K562 (cell line): ENCODE measurements at regions not wholly inside any gene's neighbourhood (a gene's known extent, or its start where the extent isn't known, plus 50 kb on each side); places are given as distances from the start of the nearest gene placed in this dataset.

Experiments used
- CBFB ChIP-seq: sonication (generic); formaldehyde crosslinking; IDR thresholded peaks from 2 replicates; pipeline ENCODE4 v1.4.0; 2020; ENCODE audit warnings: mild to moderate bottlenecking, missing genetic modification reagents
- EP300 ChIP-seq: IDR thresholded peaks from 2 replicates; pipeline ENCODE4 v1.6.1; 2012; ENCODE audit warnings: low read length, improper control_type of control experiment
- GATA2 ChIP-seq: sonication (generic); formaldehyde crosslinking; IDR thresholded peaks from 2 replicates; pipeline ENCODE4 v1.4.0; 2020; ENCODE audit warnings: mild to moderate bottlenecking, missing genetic modification reagents
- KAT8 ChIP-seq: fragments of 450-650 bp; IDR thresholded peaks from 2 replicates; pipeline ENCODE4 v1.6.1; 2016; ENCODE audit warnings: low read depth, mild to moderate bottlenecking
- NEUROD1 ChIP-seq: fragments of 150-350 bp; IDR thresholded peaks from 2 replicates; pipeline ENCODE4 v1.6.1; 2014; ENCODE audit warnings: borderline replicate concordance, low read length, low read depth; ENCODE audit not compliant: partially characterized antibody
- NFRKB ChIP-seq: fragments of 450-650 bp; IDR thresholded peaks from 2 replicates; pipeline ENCODE4 v1.6.1; 2016; ENCODE audit warnings: low read depth
- PHB2 ChIP-seq: fragments of 450-650 bp; IDR thresholded peaks from 2 replicates; pipeline ENCODE4 v1.6.1; 2017; ENCODE audit warnings: low read depth
- RAD51 ChIP-seq: fragments of 450-650 bp; IDR thresholded peaks from 2 replicates; pipeline ENCODE4 v1.7.1; 2016; ENCODE audit warnings: low read depth, mild to moderate bottlenecking, borderline replicate concordance
- RCOR1 ChIP-seq, 2 experiments: IDR thresholded peaks; 2 replicates each; pipeline ENCODE4 v1.6.1; 2012; ENCODE audit warnings: low read depth in 2 of 2, low read length in 2 of 2, borderline replicate concordance in 1 of 2, improper control_type of control experiment in 1 of 2
- TFAM ChIP-seq: fragments of 250-450 bp; sonication (Bioruptor Pico); conservative IDR thresholded peaks from 2 replicates; pipeline ENCODE4 v1.5.0; 2021; ENCODE audit warnings: mild to moderate bottlenecking, moderate library complexity
- YBX1 ChIP-seq: fragments of 450-650 bp; IDR thresholded peaks from 2 replicates; pipeline ENCODE4 v1.7.1; 2016; ENCODE audit warnings: mild to moderate bottlenecking
- TF ChIP-seq, protein P1 (sequence below): fragments of 450-650 bp; IDR thresholded peaks from 2 replicates; pipeline ENCODE4 v1.6.1; 2016; ENCODE audit warnings: missing biosample characterization, missing genetic modification characterization
- TF ChIP-seq, protein P2 (sequence below), 3 experiments: IDR thresholded peaks in 2 of 3; conservative IDR thresholded peaks in 1 of 3; 2 replicates each; pipeline ENCODE4 v1.5.1; 2011 to 2012; ENCODE audit warnings: low read length in 3 of 3, mild to moderate bottlenecking in 3 of 3, control low read depth in 2 of 3, improper control_type of control experiment in 1 of 3, inconsistent platforms in 1 of 3, low read depth in 1 of 3, mixed read lengths in 1 of 3, moderate library complexity in 1 of 3; ENCODE audit not compliant: insufficient read depth in 2 of 3
- TF ChIP-seq, protein P3 (sequence below), 2 experiments: fragments of 450-650 bp in 1 of 2; IDR thresholded peaks; 2 replicates each; pipeline ENCODE4 v1.6.1; 2011 to 2017; ENCODE audit warnings: low read depth in 2 of 2, antibody characterized with exemption in 1 of 2, borderline replicate concordance in 1 of 2, low read length in 1 of 2, mild to moderate bottlenecking in 1 of 2, mixed read lengths in 1 of 2; ENCODE audit not compliant: control insufficient read depth in 1 of 2

DNA sequence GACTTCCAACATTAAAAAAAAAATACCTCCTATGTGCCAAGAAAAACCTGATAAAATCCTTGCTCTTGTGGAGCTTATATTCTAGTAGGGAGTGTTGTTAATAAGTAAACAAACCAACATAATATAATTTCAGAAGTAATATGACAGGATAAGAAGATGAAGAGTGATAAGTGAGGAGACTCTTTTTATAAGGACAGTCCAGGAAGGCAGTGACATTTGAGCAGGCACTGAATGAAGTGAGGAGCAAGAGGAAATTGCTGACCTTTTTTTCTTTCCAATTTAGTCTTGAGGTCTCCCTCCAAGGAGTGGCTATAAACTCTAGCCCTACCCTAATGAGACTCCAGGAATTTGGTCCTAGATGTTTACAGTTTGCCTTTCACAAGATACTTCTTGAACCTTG, 715.7 kb downstream of the SLITRK1 start:
- no peak for TF ChIP-seq PHB2
- TF ChIP-seq, protein P1, sequence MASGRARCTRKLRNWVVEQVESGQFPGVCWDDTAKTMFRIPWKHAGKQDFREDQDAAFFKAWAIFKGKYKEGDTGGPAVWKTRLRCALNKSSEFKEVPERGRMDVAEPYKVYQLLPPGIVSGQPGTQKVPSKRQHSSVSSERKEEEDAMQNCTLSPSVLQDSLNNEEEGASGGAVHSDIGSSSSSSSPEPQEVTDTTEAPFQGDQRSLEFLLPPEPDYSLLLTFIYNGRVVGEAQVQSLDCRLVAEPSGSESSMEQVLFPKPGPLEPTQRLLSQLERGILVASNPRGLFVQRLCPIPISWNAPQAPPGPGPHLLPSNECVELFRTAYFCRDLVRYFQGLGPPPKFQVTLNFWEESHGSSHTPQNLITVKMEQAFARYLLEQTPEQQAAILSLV (tag): no peak
- no peak for TF ChIP-seq KAT8
- TF ChIP-seq GATA2 (CRISPR knock-in tag): no peak
- TF ChIP-seq RCOR1 (IDR thresholded peaks at IDR 0.05; ENCODE audit: borderline replicate concordance in 1 of 2, low read depth in 2 of 2, low read length in 2 of 2): no peak
- no peak for TF ChIP-seq EP300
- TF ChIP-seq RAD51: no peak
- TF ChIP-seq, protein P2, sequence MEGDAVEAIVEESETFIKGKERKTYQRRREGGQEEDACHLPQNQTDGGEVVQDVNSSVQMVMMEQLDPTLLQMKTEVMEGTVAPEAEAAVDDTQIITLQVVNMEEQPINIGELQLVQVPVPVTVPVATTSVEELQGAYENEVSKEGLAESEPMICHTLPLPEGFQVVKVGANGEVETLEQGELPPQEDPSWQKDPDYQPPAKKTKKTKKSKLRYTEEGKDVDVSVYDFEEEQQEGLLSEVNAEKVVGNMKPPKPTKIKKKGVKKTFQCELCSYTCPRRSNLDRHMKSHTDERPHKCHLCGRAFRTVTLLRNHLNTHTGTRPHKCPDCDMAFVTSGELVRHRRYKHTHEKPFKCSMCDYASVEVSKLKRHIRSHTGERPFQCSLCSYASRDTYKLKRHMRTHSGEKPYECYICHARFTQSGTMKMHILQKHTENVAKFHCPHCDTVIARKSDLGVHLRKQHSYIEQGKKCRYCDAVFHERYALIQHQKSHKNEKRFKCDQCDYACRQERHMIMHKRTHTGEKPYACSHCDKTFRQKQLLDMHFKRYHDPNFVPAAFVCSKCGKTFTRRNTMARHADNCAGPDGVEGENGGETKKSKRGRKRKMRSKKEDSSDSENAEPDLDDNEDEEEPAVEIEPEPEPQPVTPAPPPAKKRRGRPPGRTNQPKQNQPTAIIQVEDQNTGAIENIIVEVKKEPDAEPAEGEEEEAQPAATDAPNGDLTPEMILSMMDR (IDR thresholded peaks at IDR 0.05 in 2 of 3, conservative IDR thresholded peaks at IDR 0.05 in 1 of 3; ENCODE audit: insufficient read depth in 2 of 3, low read depth in 1 of 3, low read length in 3 of 3): no peak
- TF ChIP-seq NEUROD1: no peak
- no peak for TF ChIP-seq TFAM
- TF ChIP-seq YBX1: no peak
- TF ChIP-seq, protein P3, sequence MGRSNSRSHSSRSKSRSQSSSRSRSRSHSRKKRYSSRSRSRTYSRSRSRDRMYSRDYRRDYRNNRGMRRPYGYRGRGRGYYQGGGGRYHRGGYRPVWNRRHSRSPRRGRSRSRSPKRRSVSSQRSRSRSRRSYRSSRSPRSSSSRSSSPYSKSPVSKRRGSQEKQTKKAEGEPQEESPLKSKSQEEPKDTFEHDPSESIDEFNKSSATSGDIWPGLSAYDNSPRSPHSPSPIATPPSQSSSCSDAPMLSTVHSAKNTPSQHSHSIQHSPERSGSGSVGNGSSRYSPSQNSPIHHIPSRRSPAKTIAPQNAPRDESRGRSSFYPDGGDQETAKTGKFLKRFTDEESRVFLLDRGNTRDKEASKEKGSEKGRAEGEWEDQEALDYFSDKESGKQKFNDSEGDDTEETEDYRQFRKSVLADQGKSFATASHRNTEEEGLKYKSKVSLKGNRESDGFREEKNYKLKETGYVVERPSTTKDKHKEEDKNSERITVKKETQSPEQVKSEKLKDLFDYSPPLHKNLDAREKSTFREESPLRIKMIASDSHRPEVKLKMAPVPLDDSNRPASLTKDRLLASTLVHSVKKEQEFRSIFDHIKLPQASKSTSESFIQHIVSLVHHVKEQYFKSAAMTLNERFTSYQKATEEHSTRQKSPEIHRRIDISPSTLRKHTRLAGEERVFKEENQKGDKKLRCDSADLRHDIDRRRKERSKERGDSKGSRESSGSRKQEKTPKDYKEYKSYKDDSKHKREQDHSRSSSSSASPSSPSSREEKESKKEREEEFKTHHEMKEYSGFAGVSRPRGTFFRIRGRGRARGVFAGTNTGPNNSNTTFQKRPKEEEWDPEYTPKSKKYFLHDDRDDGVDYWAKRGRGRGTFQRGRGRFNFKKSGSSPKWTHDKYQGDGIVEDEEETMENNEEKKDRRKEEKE (IDR thresholded peaks at IDR 0.05; ENCODE audit: borderline replicate concordance in 1 of 2, control insufficient read depth in 1 of 2, low read depth in 2 of 2, low read length in 1 of 2): no peak
- no peak for TF ChIP-seq NFRKB
- no peak for TF ChIP-seq CBFB (CRISPR knock-in tag)
